GM21526 (cell line): ENCODE measurements at regions not wholly inside any gene's neighbourhood (a gene's known extent, or its start where the extent isn't known, plus 50 kb on each side); places are given as distances from the start of the nearest gene placed in this dataset.
"Not testable (repeated sequence)": the region's sequence is repeated elsewhere in the genome, so short reads cannot be mapped to it uniquely, and the experiment has no call there.

Source experiments
- ATAC-seq: cut with Tn5 transposase; IDR thresholded peaks from one replicate; pipeline ENCODE4 v1.9.1; 2021; ENCODE audit warnings: moderate library complexity; ENCODE audit not compliant: unreplicated experiment, low FRiP score

- ATAC-seq: no peak
Measured at GRCh38 chr1:5141750-5142149, 487.3 kb downstream of the AJAP1 start.

- no peak for ATAC-seq
Measured at GRCh38 chr1:5140962-5141361, 486.6 kb downstream of the AJAP1 start.

- ATAC-seq: no peak
Measured at GRCh38 chr1:5140136-5140535, 485.7 kb downstream of the AJAP1 start.

- ATAC-seq: no peak
Measured at GRCh38 chr1:5129746-5130355, 475.4 kb downstream of the AJAP1 start.

GRCh38 chr1:5125208-5125607 lies 470.8 kb downstream of the AJAP1 start:
- ATAC-seq: no peak

- ATAC-seq: no peak
Measured at GRCh38 chr1:5120559-5120958, 466.1 kb downstream of the AJAP1 start.

- no peak for ATAC-seq
Measured at GRCh38 chr1:5119366-5120234, 465.2 kb downstream of the AJAP1 start.

- not testable (repeated sequence) for ATAC-seq
Measured at GRCh38 chr1:5118771-5119170, 464.4 kb downstream of the AJAP1 start.

GRCh38 chr1:5118292-5118691 lies 463.9 kb downstream of the AJAP1 start:
- ATAC-seq: not testable (repeated sequence)

- ATAC-seq: no peak
Measured at GRCh38 chr1:5111581-5111980, 457.2 kb downstream of the AJAP1 start.

- ATAC-seq: no peak
Measured at GRCh38 chr1:5110508-5110907, 456.1 kb downstream of the AJAP1 start.

GRCh38 chr1:5109633-5110032 lies 455.2 kb downstream of the AJAP1 start:
- ATAC-seq: no peak

- no peak for ATAC-seq
Measured at GRCh38 chr1:5108740-5109139, 454.3 kb downstream of the AJAP1 start.

GRCh38 chr1:5105744-5106143 lies 451.3 kb downstream of the AJAP1 start:
- no peak for ATAC-seq

GRCh38 chr1:5099558-5099957 lies 445.1 kb downstream of the AJAP1 start:
- ATAC-seq: no peak

- no peak for ATAC-seq
Measured at GRCh38 chr1:5098981-5099385, 444.6 kb downstream of the AJAP1 start.

- ATAC-seq: no peak
Measured at GRCh38 chr1:5093042-5093441, 438.6 kb downstream of the AJAP1 start.

- no peak for ATAC-seq
Measured at GRCh38 chr1:5084676-5085075, 430.3 kb downstream of the AJAP1 start.

- ATAC-seq: no peak
Measured at GRCh38 chr1:5067246-5067645, 412.8 kb downstream of the AJAP1 start.

GRCh38 chr1:5053744-5054143 lies 399.3 kb downstream of the AJAP1 start:
- ATAC-seq: no peak

GRCh38 chr1:5029136-5029535 lies 374.7 kb downstream of the AJAP1 start:
- ATAC-seq: no peak

- ATAC-seq: no peak
Measured at GRCh38 chr1:5012249-5012648, 357.8 kb downstream of the AJAP1 start.
